HepG2 (cell line): ENCODE measurements at regions not wholly inside any gene's neighbourhood (a gene's known extent, or its start where the extent isn't known, plus 50 kb on each side); places are given as distances from the start of the nearest gene placed in this dataset.

Source experiments
- ATAC-seq: fragments of 200-7000 bp; cut with Tn5 transposase; 3 replicates; pipeline ENCODE4 v1.9.1; 2020; ENCODE audit warnings: mild to moderate bottlenecking, moderate library complexity
- BruUV-seq: library from RNA; stranded (reverse); fragments of 400-500 nt; replicated peaks from 2 replicates; lab custom pipeline; 2021; lab: Mats Ljungman, UMichigan
- CTCF ChIA-PET: fragments of 300-600 bp; formaldehyde crosslinking; extraction: SDS; loops from one replicate; lab custom pipeline; 2021; ENCODE audit warnings: low total read pairs, inconsistent platforms, low intra/inter-chr PET ratio; lab: Yijun Ruan, JAX
- POLR2A ChIA-PET: fragments of 350-600 bp; sonication (Branson Sonifier 250); formaldehyde crosslinking; loops from one replicate; lab custom pipeline; 2020; ENCODE audit warnings: antibody characterized with exemption, inconsistent platforms; lab: Yijun Ruan, JAX
- DNase-seq: peaks from one replicate; pipeline ENCODE4 v3.0.0-alpha.2; 2015; ENCODE audit warnings: low spot score
- FAIRE-seq: peaks from 3 replicates; lab custom pipeline; 2011; peaks lifted over from hg19 to GRCh38; lab: Jason Lieb, UNC
- H2AFZ ChIP-seq: one replicate; pipeline ENCODE4 v1.6.1; 2011; ENCODE audit warnings: low read length, inconsistent platforms
- H3K27ac ChIP-seq: fragments of 300-600 bp; 3 replicates; pipeline ENCODE4 v1.8.0; 2011; ENCODE audit warnings: mixed run types, mild to moderate bottlenecking, mixed read lengths, low read length, inconsistent platforms; ENCODE audit not compliant: insufficient read depth; ENCODE audit errors: extremely low read length
- H3K27me3 ChIP-seq, 2 experiments: fragments of 200-600 bp in 1 of 2; 2 replicates in 1 of 2; 3 replicates in 1 of 2; pipeline versions ENCODE4 v1.6.0 to v1.8.0; 2011; ENCODE audit warnings: low read length in 2 of 2, mild to moderate bottlenecking in 2 of 2, moderate library complexity in 2 of 2, inconsistent platforms in 1 of 2; ENCODE audit not compliant: insufficient read depth in 2 of 2, control insufficient read depth in 1 of 2
- H3K36me3 ChIP-seq, 2 experiments: fragments of 200-600 bp in 1 of 2; replicated peaks in 1 of 2; 2 replicates in 1 of 2; 3 replicates in 1 of 2; pipeline versions ENCODE4 v1.5.1 to v1.8.0; 2011; ENCODE audit warnings: low read length in 2 of 2, inconsistent platforms in 1 of 2; ENCODE audit not compliant: insufficient read depth in 2 of 2, control insufficient read depth in 1 of 2
- H3K4me1 ChIP-seq: 2 replicates; pipeline ENCODE4 v1.5.1; 2012; ENCODE audit warnings: low read length, inconsistent platforms; ENCODE audit not compliant: insufficient read depth
- H3K4me2 ChIP-seq: 2 replicates; pipeline ENCODE4 v1.6.0; 2011; ENCODE audit warnings: low read depth, low read length, inconsistent platforms
- H3K4me3 ChIP-seq, 3 experiments: fragments of 200-600 bp in 1 of 3; sonication (generic), shearing (Covaris generic) in 1 of 3; replicated peaks in 1 of 3; 2 replicates each; pipeline ENCODE4 v1.5.1; 2011 to 2016; ENCODE audit warnings: low read length in 3 of 3, inconsistent platforms in 2 of 3, low read depth in 2 of 3, mild to moderate bottlenecking in 2 of 3, control low read depth in 1 of 3, mixed read lengths in 1 of 3; ENCODE audit not compliant: insufficient read depth in 1 of 3
- H3K79me2 ChIP-seq: one replicate; pipeline ENCODE4 v1.6.1; 2011; ENCODE audit warnings: low read length, inconsistent platforms; ENCODE audit not compliant: insufficient read depth
- H3K9ac ChIP-seq: 2 replicates; pipeline ENCODE4 v1.6.0; 2011; ENCODE audit warnings: mild to moderate bottlenecking, low read depth, low read length, inconsistent platforms; ENCODE audit not compliant: insufficient read depth
- H3K9me3 ChIP-seq: 2 replicates; pipeline ENCODE4 v1.5.1; 2012; ENCODE audit warnings: mild to moderate bottlenecking, low read length
- H4K20me1 ChIP-seq: 2 replicates; pipeline ENCODE4 v1.6.0; 2011; ENCODE audit warnings: inconsistent platforms, mild to moderate bottlenecking, low read length, moderate library complexity; ENCODE audit not compliant: insufficient read depth
- HOXA3 ChIP-seq: sonication (generic); formaldehyde crosslinking; IDR thresholded peaks from 2 replicates; pipeline ENCODE4 v1.5.0; 2020; ENCODE audit warnings: missing genetic modification reagents
- HOXA7 ChIP-seq: sonication (generic); formaldehyde crosslinking; IDR thresholded peaks from 2 replicates; pipeline ENCODE4 v1.8.1; 2022; ENCODE audit warnings: mild to moderate bottlenecking, missing genetic modification reagents, moderate library complexity
- IKZF4 ChIP-seq: sonication (generic); formaldehyde crosslinking; IDR thresholded peaks from 2 replicates; pipeline ENCODE4 v1.5.1; 2020; ENCODE audit warnings: borderline replicate concordance, mild to moderate bottlenecking, low read depth, missing genetic modification reagents; ENCODE audit errors: not compliant biosample characterization
- IRX3 ChIP-seq: sonication (generic); formaldehyde crosslinking; IDR thresholded peaks from 2 replicates; pipeline ENCODE4 v1.8.1; 2023; ENCODE audit warnings: mild to moderate bottlenecking, low read depth, missing genetic modification reagents, borderline replicate concordance
- POGZ ChIP-seq: sonication (generic); formaldehyde crosslinking; IDR thresholded peaks from 2 replicates; pipeline ENCODE4 v1.4.0; 2020; ENCODE audit warnings: mild to moderate bottlenecking, missing genetic modification reagents
- SMAD9 ChIP-seq: sonication (generic); formaldehyde crosslinking; IDR thresholded peaks from 2 replicates; pipeline ENCODE4 v1.5.1; 2020; ENCODE audit warnings: mild to moderate bottlenecking, missing genetic modification reagents
- SRY ChIP-seq: sonication (generic); formaldehyde crosslinking; IDR thresholded peaks from 2 replicates; pipeline ENCODE4 v1.8.0; 2022; ENCODE audit warnings: mild to moderate bottlenecking, missing genetic modification reagents
- TAF1 ChIP-seq: sonication (generic); formaldehyde crosslinking; IDR thresholded peaks from 2 replicates; pipeline ENCODE4 v1.4.0; 2020; ENCODE audit warnings: missing genetic modification reagents
- TBP ChIP-seq: sonication (generic); formaldehyde crosslinking; IDR thresholded peaks from 2 replicates; pipeline ENCODE4 v1.5.0; 2020; ENCODE audit warnings: missing genetic modification reagents
- YEATS4 ChIP-seq: sonication (generic); formaldehyde crosslinking; IDR thresholded peaks from 2 replicates; pipeline ENCODE4 v1.4.0; 2020; ENCODE audit warnings: missing genetic modification reagents, borderline replicate concordance
- ZFP62 ChIP-seq: sonication (generic); formaldehyde crosslinking; IDR thresholded peaks from 2 replicates; pipeline ENCODE4 v1.4.0; 2020; ENCODE audit warnings: missing genetic modification reagents
- ZNF296 ChIP-seq: sonication (generic); formaldehyde crosslinking; conservative IDR thresholded peaks from 2 replicates; pipeline ENCODE4 v1.5.0; 2020; ENCODE audit warnings: mild to moderate bottlenecking, missing genetic modification reagents
- ZNF629 ChIP-seq: sonication (generic); formaldehyde crosslinking; conservative IDR thresholded peaks from 2 replicates; pipeline ENCODE4 v1.5.0; 2020; ENCODE audit warnings: missing genetic modification reagents
- WGBS: methylation state at CpG from one replicate; pipeline ENCODE4 v1.1.6; 2017; ENCODE audit warnings: low lambda C conversion rate; 5-methylcytosine and 5-hydroxymethylcytosine counted together
- in situ Hi-C: cut with HindIII; loops from 2 replicates; pipeline ENCODE4 v1.10.0; 2017; ENCODE audit warnings: low pct_unique_long_range_greater_than_20kb; ENCODE audit not compliant: extremely low pct_ligation_motif_present
- intact Hi-C: fragments of 100-400 bp; cut with micrococcal nuclease; formaldehyde crosslinking; loops from one replicate; pipeline ENCODE4 v1.10.0; 2022; ENCODE audit not compliant: unreplicated experiment
- TF ChIP-seq, protein P1 (sequence below): IDR thresholded peaks from 2 replicates; pipeline ENCODE4 v1.6.1; 2016; ENCODE audit warnings: low read depth
- TF ChIP-seq, protein P2 (sequence below), 2 experiments: sonication (generic) in 1 of 2; formaldehyde crosslinking in 1 of 2; IDR thresholded peaks; 2 replicates each; pipeline versions ENCODE4 v1.4.0 to v1.6.1; 2018 to 2020; ENCODE audit warnings: missing genetic modification reagents in 2 of 2, borderline replicate concordance in 1 of 2, low read depth in 1 of 2, mild to moderate bottlenecking in 1 of 2, missing biosample characterization in 1 of 2
- TF ChIP-seq, protein P3 (sequence below): sonication (generic); formaldehyde crosslinking; IDR thresholded peaks from 2 replicates; pipeline ENCODE4 v1.9.0; 2021; ENCODE audit warnings: missing genetic modification reagents, mild to moderate bottlenecking, borderline replicate concordance

DNA sequence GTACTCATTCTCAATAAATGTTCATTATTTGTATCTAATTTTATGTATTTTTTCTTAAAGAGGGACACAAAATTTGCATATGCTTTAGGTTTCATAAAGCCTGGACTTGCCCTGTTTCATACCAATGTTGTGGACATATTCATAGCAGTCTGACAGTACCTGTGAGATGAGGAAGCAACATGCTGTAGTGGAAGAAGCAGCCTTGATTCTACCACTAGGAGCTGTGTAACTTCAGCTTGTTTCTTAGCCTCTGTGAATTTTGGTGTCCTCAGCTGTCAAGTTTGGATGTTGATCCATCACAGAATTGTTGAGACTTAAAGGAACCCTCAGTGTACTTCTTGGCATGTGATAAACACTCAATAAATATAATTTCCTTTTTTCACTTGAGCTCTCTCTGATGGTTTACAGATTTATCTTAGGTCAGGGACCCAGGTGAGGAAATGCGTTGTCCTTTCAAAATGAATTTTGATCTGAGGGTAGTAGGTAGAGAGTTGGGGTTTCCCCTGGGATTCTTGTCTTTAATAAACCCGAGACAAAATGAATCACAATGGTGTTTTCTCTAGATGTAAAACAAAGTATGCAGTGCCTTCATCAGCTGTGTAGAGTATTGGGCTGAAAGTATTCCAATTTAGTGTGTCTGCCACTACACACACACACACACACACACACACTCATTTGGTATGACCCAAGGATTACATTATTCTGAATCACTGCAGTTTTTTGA is 152.1 kb downstream of the KCNRG start (continued):
- TF ChIP-seq, protein P1, sequence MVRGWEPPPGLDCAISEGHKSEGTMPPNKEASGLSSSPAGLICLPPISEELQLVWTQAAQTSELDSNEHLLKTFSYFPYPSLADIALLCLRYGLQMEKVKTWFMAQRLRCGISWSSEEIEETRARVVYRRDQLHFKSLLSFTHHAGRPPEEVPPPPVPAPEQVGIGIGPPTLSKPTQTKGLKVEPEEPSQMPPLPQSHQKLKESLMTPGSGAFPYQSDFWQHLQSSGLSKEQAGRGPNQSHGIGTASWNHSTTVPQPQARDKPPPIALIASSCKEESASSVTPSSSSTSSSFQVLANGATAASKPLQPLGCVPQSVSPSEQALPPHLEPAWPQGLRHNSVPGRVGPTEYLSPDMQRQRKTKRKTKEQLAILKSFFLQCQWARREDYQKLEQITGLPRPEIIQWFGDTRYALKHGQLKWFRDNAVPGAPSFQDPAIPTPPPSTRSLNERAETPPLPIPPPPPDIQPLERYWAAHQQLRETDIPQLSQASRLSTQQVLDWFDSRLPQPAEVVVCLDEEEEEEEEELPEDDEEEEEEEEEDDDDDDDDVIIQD (CRISPR knock-in tag) = no peak
- TF ChIP-seq ZFP62 (CRISPR knock-in tag) (no peak), TAF1 (CRISPR knock-in tag) (no peak), HOXA7 (CRISPR knock-in tag) (no peak), ZNF629 (CRISPR knock-in tag) (no peak)
- TF ChIP-seq, protein P2, sequence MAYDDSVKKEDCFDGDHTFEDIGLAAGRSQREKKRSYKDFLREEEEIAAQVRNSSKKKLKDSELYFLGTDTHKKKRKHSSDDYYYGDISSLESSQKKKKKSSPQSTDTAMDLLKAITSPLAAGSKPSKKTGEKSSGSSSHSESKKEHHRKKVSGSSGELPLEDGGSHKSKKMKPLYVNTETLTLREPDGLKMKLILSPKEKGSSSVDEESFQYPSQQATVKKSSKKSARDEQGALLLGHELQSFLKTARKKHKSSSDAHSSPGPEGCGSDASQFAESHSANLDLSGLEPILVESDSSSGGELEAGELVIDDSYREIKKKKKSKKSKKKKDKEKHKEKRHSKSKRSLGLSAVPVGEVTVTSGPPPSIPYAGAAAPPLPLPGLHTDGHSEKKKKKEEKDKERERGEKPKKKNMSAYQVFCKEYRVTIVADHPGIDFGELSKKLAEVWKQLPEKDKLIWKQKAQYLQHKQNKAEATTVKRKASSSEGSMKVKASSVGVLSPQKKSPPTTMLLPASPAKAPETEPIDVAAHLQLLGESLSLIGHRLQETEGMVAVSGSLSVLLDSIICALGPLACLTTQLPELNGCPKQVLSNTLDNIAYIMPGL (CRISPR knock-in tag; IDR thresholded peaks at IDR 0.05; ENCODE audit: borderline replicate concordance in 1 of 2, low read depth in 1 of 2) = no peak

DNA sequence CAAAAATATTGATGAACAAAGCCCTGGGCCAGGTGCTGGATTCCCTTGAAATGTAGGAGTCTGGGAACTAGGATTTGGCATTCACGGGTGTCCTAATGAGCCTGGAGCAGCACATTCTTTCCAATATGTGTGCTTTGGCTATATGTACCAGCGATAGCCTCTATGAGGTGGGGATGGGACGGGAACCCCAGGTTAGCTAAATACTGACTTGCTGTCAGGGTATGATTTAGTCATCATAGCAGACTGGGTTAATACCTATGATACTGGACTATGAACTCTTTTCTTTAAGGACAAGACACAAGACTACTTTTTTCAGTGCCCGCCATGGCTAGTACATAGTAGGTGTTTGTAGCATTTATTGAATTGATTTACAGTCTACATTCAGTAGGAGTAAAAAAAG is 152.7 kb downstream of the KCNRG start:
- Histone ChIP-seq H3K4me3 (no peak overlapping the region), H3K4me1 (peaks cover 8% of the 10 kb centered on the region), H3K27ac (no peak overlapping the region), H3K9me3 (no peaks in the 10 kb centered on the region), H4K20me1 (no peaks in the 10 kb centered on the region), H3K4me2 (no peak overlapping the region), H3K79me2 (no peaks in the 10 kb centered on the region), H3K9ac (no peak overlapping the region), H3K36me3 (no peaks in the 10 kb centered on the region), H2AFZ (no peak overlapping the region), H3K27me3 (no peaks in the 10 kb centered on the region)
- no TSS peak for BruUV-seq
- ATAC-seq (no peak), FAIRE-seq (no peak), DNase-seq (no peak)
- 82% methylated on average over 4 of the region's 4 CpGs for WGBS
- CTCF ChIA-PET = no interaction called here
- in situ Hi-C loops = no loop called here
- POLR2A ChIA-PET = no interaction called here
- intact Hi-C loops = loop anchor here (5.0 kb wide), 1 partner anchor 81 kb away; no protein-coding TSS in a partner anchor
- no peak for TF ChIP-seq TBP (CRISPR knock-in tag)
- TF ChIP-seq POGZ (CRISPR knock-in tag) = no peak
- no peak for TF ChIP-seq YEATS4 (CRISPR knock-in tag)
- no peak for TF ChIP-seq IKZF4 (CRISPR knock-in tag)
- TF ChIP-seq ZNF296 (CRISPR knock-in tag) = no peak
- TF ChIP-seq SMAD9 (CRISPR knock-in tag) = no peak
- no peak for TF ChIP-seq IRX3 (CRISPR knock-in tag)
- TF ChIP-seq HOXA3 (CRISPR knock-in tag) = no peak
- TF ChIP-seq, protein P3, sequence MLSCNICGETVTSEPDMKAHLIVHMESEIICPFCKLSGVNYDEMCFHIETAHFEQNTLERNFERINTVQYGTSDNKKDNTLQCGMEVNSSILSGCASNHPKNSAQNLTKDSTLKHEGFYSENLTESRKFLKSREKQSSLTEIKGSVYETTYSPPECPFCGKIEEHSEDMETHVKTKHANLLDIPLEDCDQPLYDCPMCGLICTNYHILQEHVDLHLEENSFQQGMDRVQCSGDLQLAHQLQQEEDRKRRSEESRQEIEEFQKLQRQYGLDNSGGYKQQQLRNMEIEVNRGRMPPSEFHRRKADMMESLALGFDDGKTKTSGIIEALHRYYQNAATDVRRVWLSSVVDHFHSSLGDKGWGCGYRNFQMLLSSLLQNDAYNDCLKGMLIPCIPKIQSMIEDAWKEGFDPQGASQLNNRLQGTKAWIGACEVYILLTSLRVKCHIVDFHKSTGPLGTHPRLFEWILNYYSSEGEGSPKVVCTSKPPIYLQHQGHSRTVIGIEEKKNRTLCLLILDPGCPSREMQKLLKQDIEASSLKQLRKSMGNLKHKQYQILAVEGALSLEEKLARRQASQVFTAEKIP (CRISPR knock-in tag) = no peak
- TF ChIP-seq SRY (CRISPR knock-in tag) = no peak
